IPS-18a (cell line): ENCODE measurements at regions not wholly inside any gene's neighbourhood (a gene's known extent, or its start where the extent isn't known, plus 50 kb on each side); places are given as distances from the start of the nearest gene placed in this dataset.
"Not testable (repeated sequence)": the region's sequence is repeated elsewhere in the genome, so short reads cannot be mapped to it uniquely, and the experiment has no call there.

Source experiments
- H3K27ac ChIP-seq: one replicate; pipeline ENCODE4 v1.5.1; 2013; ENCODE audit warnings: low read length
- H3K27me3 ChIP-seq: one replicate; pipeline ENCODE4 v1.6.1; 2013; ENCODE audit warnings: mild to moderate bottlenecking, low read length; ENCODE audit not compliant: control insufficient read depth, insufficient read depth
- H3K36me3 ChIP-seq: one replicate; pipeline ENCODE4 v1.6.1; 2013; ENCODE audit warnings: low read depth, low read length; ENCODE audit not compliant: control insufficient read depth
- H3K4me1 ChIP-seq: one replicate; pipeline ENCODE4 v1.6.1; 2013; ENCODE audit warnings: low read depth, low read length; ENCODE audit not compliant: control insufficient read depth
- H3K4me3 ChIP-seq: one replicate; pipeline ENCODE4 v1.5.1; 2013; ENCODE audit warnings: low read length
- H3K9ac ChIP-seq: one replicate; pipeline ENCODE4 v1.6.1; 2013; ENCODE audit warnings: mild to moderate bottlenecking, low read length, moderate library complexity
- H3K9me3 ChIP-seq: one replicate; pipeline ENCODE4 v1.6.1; 2013; ENCODE audit warnings: low read depth, low read length; ENCODE audit not compliant: control insufficient read depth

DNA sequence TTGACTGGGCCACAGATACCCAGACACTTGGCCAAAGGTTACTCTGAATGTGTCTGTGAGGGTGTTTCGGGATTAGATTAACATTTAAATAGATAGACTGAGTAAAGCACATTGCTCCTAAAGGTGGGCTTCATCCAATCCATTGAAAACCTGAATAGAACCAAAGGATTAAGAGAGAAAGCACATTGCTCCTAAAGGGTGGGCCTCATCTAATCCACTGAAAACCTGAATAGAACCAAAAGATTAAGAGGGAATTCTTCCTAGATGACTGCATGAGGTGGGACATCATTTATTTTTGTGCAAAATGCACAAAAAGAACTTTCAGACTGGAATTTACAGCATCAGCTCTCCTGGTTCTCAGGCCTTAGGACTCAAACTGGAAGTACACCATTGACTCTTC, 351.2 kb upstream of the PCDH10 start:
- Histone ChIP-seq H3K36me3 (no peaks in the 10 kb centered on the region), H3K9ac (no peak overlapping the region), H3K27me3 (no peaks in the 10 kb centered on the region), H3K4me3 (no peak overlapping the region), H3K4me1 (no peaks in the 10 kb centered on the region), H3K27ac (no peak overlapping the region), H3K9me3 (no peaks in the 10 kb centered on the region)

DNA sequence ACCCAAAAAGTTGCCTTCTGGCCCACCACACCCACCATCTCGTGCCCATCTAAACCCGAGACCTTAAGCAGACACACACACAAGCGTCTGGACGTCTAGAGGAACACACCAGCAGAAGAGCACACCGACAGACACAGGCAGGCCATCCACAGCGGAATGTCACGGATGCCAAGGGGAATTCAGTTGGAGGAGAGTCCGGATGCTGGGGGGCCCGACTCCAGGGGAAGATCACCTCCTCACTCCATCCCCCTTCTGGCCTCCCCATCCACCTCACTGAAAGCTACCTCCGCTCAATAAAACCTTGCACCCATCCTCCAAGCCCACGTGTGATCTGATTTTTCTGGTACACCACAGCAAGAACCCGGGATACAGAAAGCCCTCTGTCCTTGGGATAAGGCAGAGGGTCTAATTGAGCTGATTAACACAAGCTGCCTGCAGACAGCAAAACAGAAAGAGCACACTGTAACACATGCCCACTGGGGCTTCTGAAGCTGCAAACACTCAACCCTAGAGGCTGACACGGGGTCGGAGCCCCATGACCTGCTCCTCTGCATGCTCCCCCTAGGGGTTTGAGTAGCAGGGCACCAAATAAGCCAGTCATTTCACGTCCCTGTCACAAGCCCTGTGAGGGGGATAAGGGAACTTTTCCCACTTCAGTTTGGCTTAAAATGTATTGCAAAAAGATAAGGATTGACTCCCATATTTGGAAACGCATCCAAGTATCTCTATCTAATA, 339.6 kb upstream of the PCDH10 start:
- H3K4me1 ChIP-seq: no peaks in the 10 kb centered on the region
- no peak overlapping the region for H3K9ac ChIP-seq
- H3K27me3 ChIP-seq: no peaks in the 10 kb centered on the region
- no peaks in the 10 kb centered on the region for H3K36me3 ChIP-seq
- H3K4me3 ChIP-seq: no peak overlapping the region
- H3K27ac ChIP-seq: no peak overlapping the region
- no peaks in the 10 kb centered on the region for H3K9me3 ChIP-seq

DNA sequence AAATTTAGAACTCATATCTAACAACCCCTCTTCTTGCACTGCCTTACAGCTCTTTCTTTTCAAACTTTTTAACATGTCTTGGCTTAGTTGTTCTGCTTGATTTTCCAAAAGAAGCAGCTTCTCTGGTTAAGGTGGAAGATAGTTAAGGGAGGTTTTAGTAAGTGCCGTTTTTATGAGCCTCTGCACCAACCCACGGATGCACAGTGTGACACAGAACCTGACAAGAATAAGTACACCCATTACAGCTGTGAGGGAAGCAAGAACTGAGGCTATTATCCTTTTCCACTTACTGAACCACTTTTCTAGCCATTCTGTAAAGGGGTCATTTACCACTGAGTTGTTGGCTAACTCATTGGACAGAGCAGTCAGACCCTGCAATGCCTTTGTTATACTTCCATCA, 336.0 kb upstream of the PCDH10 start:
- H3K9me3 ChIP-seq, H3K36me3 ChIP-seq, H3K27ac ChIP-seq, H3K4me3 ChIP-seq, H3K9ac ChIP-seq, H3K27me3 ChIP-seq, H3K4me1 ChIP-seq: not testable (repeated sequence)

DNA sequence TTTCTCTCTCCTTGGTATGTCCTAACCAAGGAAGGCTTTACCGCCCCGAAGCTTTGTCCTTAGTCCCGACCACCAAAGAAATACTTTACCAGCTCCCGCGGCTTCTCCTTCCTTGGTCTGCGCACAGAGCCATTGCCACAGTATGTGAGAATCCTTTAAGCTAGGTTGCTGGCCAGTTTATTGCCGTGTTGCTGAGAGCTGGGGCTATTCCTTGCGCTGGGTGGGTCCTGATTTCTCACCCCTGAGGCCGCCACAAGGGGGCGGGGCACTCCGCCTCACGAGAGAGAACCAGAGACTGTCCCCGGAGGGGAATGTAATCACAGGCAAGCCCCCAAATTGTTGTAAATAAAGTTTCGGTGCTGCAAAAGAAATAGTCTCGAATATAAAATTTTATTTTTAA, 331.0 kb upstream of the PCDH10 start:
- H3K9me3 ChIP-seq: no peaks in the 10 kb centered on the region
- no peaks in the 10 kb centered on the region for H3K27me3 ChIP-seq
- no peaks in the 10 kb centered on the region for H3K36me3 ChIP-seq
- H3K9ac ChIP-seq: no peak overlapping the region
- no peaks in the 10 kb centered on the region for H3K4me1 ChIP-seq
- no peak overlapping the region for H3K27ac ChIP-seq
- no peak overlapping the region for H3K4me3 ChIP-seq

DNA sequence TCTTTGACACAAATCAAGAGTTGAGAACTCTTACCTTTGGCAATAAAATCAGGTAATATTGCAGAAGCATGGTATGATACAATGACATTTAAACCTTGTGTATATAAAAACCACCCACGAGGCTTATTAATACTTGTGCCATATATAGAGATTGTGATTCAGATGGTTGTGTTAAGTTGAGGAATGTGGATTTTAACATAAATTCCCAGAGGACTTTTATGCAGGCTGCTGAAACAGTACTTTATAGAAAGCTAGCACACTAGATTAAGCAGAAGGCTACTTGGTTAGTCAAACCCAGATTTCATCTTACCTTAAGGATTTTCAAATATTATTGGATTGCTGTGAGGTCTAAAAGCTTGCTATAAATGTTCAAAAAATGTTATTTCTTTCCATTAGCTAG, 325.7 kb upstream of the PCDH10 start:
- Histone ChIP-seq H3K4me1 (no peaks in the 10 kb centered on the region), H3K9me3 (no peaks in the 10 kb centered on the region), H3K9ac (no peak overlapping the region), H3K4me3 (no peak overlapping the region), H3K36me3 (no peaks in the 10 kb centered on the region), H3K27me3 (no peaks in the 10 kb centered on the region), H3K27ac (no peak overlapping the region)

DNA sequence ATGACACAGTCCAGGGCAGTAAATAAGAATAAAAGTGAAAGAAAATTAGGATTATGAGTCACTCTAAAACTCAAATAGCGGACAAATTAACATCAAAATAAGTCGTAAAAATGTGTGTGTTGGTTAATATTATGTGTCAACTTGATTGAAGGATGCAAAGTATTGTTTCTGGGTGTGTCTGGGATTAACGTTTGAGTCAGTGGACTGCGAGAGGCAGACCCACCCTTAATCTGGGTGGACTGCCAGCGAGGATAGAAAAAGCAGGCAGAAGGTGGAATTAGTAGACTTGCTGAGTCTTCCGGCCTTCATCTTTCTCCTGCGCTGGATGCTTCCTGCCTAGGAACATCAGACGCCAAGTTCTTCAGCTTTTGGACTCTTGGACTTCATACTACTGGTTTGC, 324.3 kb upstream of the PCDH10 start:
- H3K27ac ChIP-seq: no peak overlapping the region
- no peak overlapping the region for H3K9ac ChIP-seq
- no peaks in the 10 kb centered on the region for H3K9me3 ChIP-seq
- no peak overlapping the region for H3K4me3 ChIP-seq
- H3K27me3 ChIP-seq: no peaks in the 10 kb centered on the region
- no peaks in the 10 kb centered on the region for H3K4me1 ChIP-seq
- no peaks in the 10 kb centered on the region for H3K36me3 ChIP-seq

DNA sequence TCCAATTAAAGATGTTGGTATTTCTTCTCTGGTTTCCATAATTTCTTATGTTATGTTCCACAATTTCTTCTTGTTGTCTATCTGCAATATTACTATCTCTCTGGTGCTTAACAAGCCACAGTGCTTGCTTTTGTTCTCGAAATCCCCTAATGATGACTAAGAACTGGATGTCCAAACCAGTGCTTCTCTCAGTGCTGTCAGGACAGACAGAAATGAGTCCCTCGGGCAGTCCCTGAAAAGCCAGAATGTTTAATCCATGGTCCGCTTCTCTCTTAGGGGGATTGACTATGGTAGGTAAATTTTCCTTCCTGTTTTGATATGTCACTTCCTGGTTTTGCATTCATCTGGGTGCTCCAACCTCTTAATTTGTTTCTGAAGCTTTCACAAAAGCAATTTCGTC, 321.6 kb upstream of the PCDH10 start:
- Histone ChIP-seq H3K27ac (no peak overlapping the region), H3K9me3 (no peaks in the 10 kb centered on the region), H3K9ac (no peak overlapping the region)

DNA sequence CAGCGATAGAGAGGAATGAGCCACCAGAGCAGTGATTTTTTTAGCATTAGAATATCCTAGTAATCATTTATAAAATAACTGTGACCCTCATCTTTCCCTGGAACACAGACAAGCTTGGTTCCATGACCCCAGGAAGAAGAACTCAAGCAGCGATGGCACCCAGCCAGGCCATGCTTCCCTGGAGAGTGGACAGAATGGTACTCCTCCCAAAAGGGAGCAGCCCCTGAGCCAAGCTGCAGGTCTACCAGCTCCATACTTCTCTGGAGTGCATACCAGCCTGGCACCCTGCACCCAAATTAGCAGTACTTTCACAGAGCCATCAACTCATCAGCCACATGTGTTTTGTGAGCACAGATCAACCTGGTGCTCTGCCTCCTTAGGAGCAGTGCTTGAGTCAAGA, 310.9 kb upstream of the PCDH10 start:
- Histone ChIP-seq H3K9me3 (no peaks in the 10 kb centered on the region), H3K27me3 (no peaks in the 10 kb centered on the region), H3K27ac (no peak overlapping the region), H3K4me3 (no peak overlapping the region), H3K36me3 (no peaks in the 10 kb centered on the region), H3K9ac (no peak overlapping the region), H3K4me1 (no peaks in the 10 kb centered on the region)

More for the DNA sequence above, 321.6 kb upstream of the PCDH10 start:
- Histone ChIP-seq H3K4me1 (no peaks in the 10 kb centered on the region), H3K27me3 (no peaks in the 10 kb centered on the region), H3K36me3 (no peaks in the 10 kb centered on the region), H3K4me3 (no peak overlapping the region)

DNA sequence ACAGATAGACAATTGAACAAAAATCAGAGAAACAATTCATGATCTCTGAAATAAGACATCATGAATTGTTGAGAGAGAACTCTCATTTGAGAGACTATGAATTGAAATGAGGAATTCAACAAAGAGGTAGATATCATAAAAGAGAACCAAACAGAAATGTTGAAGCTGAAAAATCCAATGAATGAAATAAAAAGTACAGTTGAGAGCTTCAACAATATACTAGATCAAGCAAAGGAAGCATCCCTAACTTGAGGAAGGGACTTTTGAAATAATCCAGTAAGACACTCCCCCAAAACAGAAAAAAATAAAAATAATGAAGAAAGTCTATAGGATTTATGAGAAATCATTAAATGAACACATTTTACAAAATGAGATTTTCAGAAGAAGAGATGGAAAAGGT, 310.0 kb upstream of the PCDH10 start:
- H3K27me3 ChIP-seq: no peaks in the 10 kb centered on the region
- no peaks in the 10 kb centered on the region for H3K4me1 ChIP-seq
- no peaks in the 10 kb centered on the region for H3K36me3 ChIP-seq
- no peak overlapping the region for H3K4me3 ChIP-seq
- H3K9ac ChIP-seq: no peak overlapping the region
- no peaks in the 10 kb centered on the region for H3K9me3 ChIP-seq
- no peak overlapping the region for H3K27ac ChIP-seq

DNA sequence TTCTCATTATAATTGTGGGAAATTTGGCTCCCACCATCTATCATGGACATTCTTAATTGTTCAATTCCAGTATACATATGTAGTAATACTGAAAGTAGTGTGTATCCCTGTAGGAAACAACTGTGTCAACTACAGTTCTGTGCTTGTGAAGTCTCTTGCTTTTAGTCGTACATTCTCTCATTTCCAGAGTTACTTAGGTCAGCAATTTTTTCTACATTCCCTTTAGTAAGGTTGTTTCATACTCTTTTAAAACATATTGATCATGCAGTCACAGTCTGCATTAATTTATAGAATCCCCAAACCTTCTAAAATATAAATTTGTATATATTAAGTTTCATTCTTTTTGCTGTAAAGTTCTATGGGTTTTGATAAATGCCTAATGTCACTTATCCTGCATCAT, 289.2 kb upstream of the PCDH10 start:
- Histone ChIP-seq H3K4me3 (no peak overlapping the region), H3K9me3 (no peaks in the 10 kb centered on the region), H3K27me3 (no peaks in the 10 kb centered on the region), H3K36me3 (no peaks in the 10 kb centered on the region), H3K9ac (no peak overlapping the region), H3K4me1 (no peaks in the 10 kb centered on the region), H3K27ac (no peak overlapping the region)

DNA sequence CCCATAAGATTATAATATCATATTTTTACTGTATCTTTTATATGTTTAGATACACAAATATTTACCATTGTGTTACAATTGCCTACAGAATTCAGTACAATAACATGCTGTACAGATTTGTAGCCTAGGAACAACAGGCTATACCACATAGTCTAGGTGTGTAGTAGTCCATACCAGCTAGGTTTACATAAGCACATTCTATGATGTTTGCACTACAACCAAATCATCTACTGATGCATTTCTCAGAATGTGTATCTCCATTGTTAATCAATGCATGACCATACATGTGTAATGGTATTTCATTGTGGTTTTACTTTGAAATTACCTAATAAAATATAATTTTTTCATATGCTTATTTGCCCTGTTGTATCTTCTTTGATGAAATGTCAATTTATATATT, 288.1 kb upstream of the PCDH10 start:
- Histone ChIP-seq H3K27me3 (no peaks in the 10 kb centered on the region), H3K27ac (no peak overlapping the region), H3K4me1 (no peaks in the 10 kb centered on the region), H3K4me3 (no peak overlapping the region), H3K9ac (no peak overlapping the region), H3K36me3 (no peaks in the 10 kb centered on the region), H3K9me3 (no peaks in the 10 kb centered on the region)

DNA sequence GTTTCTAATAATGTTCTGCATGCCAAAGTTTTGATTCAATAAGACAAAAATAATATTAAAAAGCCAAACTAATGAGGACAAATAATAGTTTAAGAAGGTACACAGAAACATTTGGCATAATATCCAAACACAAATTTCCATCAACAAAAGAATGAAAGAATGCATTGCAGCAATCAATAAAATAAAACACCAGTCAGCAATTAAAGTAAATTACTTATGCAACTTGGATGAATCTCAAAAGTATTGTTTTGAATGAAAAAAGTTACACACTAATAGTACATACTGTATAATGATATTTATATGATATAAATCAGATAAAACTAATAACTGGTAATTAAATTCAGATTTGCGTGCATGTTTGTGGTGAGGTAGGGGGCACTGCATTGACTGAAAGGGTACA, 285.5 kb upstream of the PCDH10 start:
- Histone ChIP-seq H3K4me3 (no peak overlapping the region), H3K9me3 (no peaks in the 10 kb centered on the region), H3K9ac (no peak overlapping the region), H3K36me3 (no peaks in the 10 kb centered on the region), H3K27me3 (no peaks in the 10 kb centered on the region), H3K4me1 (no peaks in the 10 kb centered on the region), H3K27ac (no peak overlapping the region)
